HL-60 (cell line): ENCODE measurements at regions not wholly inside any gene's neighbourhood (a gene's known extent, or its start where the extent isn't known, plus 50 kb on each side); places are given as distances from the start of the nearest gene placed in this dataset.

Experiments used
- DNase-seq, 2 experiments: peaks; one replicate each; pipeline ENCODE4 v3.0.0-alpha.2; 2010 to 2020; ENCODE audit warnings: low read depth in 1 of 2, low spot score in 1 of 2
- H3K27ac ChIP-seq: fragments of 250-450 bp; sonication (Bioruptor Pico); replicated peaks from 2 replicates; pipeline ENCODE4 v1.5.1; 2020; ENCODE audit warnings: mild to moderate bottlenecking, moderate library complexity
- H3K27me3 ChIP-seq: fragments of 250-450 bp; sonication (Bioruptor Pico); 2 replicates; pipeline ENCODE4 v1.5.1; 2021; ENCODE audit warnings: mild to moderate bottlenecking, moderate library complexity; ENCODE audit not compliant: insufficient read depth, poor library complexity, severe bottlenecking
- H3K4me3 ChIP-seq: replicated peaks from 2 replicates; pipeline ENCODE4 v1.5.1; 2011; ENCODE audit warnings: mild to moderate bottlenecking, control low read depth, low read length; ENCODE audit not compliant: insufficient read depth
- GABPA ChIP-seq: IDR thresholded peaks from 2 replicates; pipeline ENCODE4 v1.6.1; 2012; ENCODE audit warnings: low read depth
- POLR2AphosphoS5 ChIP-seq: IDR thresholded peaks from 2 replicates; pipeline ENCODE4 v1.6.1; 2012; ENCODE audit warnings: low read depth
- SPI1 ChIP-seq: IDR thresholded peaks from 2 replicates; pipeline ENCODE4 v1.6.1; 2012; ENCODE audit warnings: low read depth, mild to moderate bottlenecking, borderline replicate concordance
- TF ChIP-seq, protein P1 (sequence below): IDR thresholded peaks from one replicate; pipeline ENCODE4 v1.5.1; 2011; ENCODE audit warnings: low read length, control low read depth, inconsistent platforms; ENCODE audit not compliant: insufficient read depth
- TF ChIP-seq, protein P2 (sequence below): IDR thresholded peaks from 2 replicates; pipeline ENCODE4 v1.6.1; 2012; ENCODE audit warnings: low read depth; ENCODE audit not compliant: insufficient replicate concordance

DNA sequence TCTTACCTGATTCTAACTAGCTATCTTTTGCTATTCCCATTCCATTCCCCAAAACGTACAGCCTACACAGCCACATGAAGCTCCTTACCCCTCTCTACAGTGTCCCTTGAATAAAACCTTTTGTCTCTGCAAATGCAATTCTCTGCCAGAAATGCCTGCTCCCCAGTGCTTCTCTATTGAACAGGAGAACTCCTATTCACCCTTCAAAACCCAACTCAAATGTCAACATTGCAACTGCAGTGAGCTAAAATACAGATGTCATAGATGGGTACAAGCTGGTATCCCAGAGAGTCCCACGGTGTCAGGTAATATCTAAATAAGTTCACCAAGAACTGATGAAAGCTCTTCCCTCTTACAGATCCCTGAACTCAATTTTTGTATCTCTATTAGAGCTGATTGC lies 421.7 kb downstream of the INSC start:
- Histone ChIP-seq H3K27ac (no peak overlapping the region), H3K4me3 (no peak overlapping the region)
- TF ChIP-seq, protein P1, sequence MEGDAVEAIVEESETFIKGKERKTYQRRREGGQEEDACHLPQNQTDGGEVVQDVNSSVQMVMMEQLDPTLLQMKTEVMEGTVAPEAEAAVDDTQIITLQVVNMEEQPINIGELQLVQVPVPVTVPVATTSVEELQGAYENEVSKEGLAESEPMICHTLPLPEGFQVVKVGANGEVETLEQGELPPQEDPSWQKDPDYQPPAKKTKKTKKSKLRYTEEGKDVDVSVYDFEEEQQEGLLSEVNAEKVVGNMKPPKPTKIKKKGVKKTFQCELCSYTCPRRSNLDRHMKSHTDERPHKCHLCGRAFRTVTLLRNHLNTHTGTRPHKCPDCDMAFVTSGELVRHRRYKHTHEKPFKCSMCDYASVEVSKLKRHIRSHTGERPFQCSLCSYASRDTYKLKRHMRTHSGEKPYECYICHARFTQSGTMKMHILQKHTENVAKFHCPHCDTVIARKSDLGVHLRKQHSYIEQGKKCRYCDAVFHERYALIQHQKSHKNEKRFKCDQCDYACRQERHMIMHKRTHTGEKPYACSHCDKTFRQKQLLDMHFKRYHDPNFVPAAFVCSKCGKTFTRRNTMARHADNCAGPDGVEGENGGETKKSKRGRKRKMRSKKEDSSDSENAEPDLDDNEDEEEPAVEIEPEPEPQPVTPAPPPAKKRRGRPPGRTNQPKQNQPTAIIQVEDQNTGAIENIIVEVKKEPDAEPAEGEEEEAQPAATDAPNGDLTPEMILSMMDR, result no peak
- TF ChIP-seq, protein P2, sequence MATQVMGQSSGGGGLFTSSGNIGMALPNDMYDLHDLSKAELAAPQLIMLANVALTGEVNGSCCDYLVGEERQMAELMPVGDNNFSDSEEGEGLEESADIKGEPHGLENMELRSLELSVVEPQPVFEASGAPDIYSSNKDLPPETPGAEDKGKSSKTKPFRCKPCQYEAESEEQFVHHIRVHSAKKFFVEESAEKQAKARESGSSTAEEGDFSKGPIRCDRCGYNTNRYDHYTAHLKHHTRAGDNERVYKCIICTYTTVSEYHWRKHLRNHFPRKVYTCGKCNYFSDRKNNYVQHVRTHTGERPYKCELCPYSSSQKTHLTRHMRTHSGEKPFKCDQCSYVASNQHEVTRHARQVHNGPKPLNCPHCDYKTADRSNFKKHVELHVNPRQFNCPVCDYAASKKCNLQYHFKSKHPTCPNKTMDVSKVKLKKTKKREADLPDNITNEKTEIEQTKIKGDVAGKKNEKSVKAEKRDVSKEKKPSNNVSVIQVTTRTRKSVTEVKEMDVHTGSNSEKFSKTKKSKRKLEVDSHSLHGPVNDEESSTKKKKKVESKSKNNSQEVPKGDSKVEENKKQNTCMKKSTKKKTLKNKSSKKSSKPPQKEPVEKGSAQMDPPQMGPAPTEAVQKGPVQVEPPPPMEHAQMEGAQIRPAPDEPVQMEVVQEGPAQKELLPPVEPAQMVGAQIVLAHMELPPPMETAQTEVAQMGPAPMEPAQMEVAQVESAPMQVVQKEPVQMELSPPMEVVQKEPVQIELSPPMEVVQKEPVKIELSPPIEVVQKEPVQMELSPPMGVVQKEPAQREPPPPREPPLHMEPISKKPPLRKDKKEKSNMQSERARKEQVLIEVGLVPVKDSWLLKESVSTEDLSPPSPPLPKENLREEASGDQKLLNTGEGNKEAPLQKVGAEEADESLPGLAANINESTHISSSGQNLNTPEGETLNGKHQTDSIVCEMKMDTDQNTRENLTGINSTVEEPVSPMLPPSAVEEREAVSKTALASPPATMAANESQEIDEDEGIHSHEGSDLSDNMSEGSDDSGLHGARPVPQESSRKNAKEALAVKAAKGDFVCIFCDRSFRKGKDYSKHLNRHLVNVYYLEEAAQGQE, result no peak
- no peak for TF ChIP-seq SPI1
- no peak for TF ChIP-seq GABPA

GRCh38 chr11:15539645-15540044 lies 424.9 kb downstream of the INSC start:
- H3K4me3 ChIP-seq, result no peak overlapping the region
- TF ChIP-seq, protein P2, result no peak
- no peak for TF ChIP-seq SPI1
- no peak for TF ChIP-seq GABPA
- no peak for TF ChIP-seq POLR2AphosphoS5
- TF ChIP-seq, protein P1, result no peak
- DNase-seq, result no peak
- H3K27me3 ChIP-seq, result no peaks in the 10 kb centered on the region
- H3K27ac ChIP-seq, result no peak overlapping the region

More for the DNA sequence above, 421.7 kb downstream of the INSC start:
- H3K27me3 ChIP-seq, result no peaks in the 10 kb centered on the region
- DNase-seq, result no peak

DNA sequence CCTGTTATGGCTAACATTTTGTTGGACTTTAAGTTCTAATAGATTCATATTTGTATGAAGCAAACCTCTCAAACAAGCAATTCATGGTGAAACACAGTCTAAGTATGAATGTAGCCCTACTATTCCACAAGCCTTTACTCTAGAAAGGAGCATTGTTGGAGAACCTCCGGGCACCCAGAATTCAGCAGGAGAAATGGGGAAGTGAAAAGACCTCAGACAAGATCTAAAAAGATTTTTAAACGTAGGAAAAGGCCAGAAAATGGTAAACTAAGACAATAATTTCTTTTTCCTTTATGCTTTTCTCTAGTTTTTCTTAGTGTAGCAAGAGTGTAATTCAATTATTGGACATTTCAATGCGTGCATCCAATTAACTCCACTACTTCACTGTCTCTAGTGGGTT lies 426.4 kb downstream of the INSC start:
- H3K4me3 ChIP-seq, result no peak overlapping the region
- no peak overlapping the region for H3K27ac ChIP-seq
- DNase-seq, result no peak
- TF ChIP-seq POLR2AphosphoS5, result no peak
- peak; percentile 54 for TF ChIP-seq SPI1
- H3K27me3 ChIP-seq, result no peaks in the 10 kb centered on the region

GRCh38 chr11:15544353-15544752 lies 429.6 kb downstream of the INSC start:
- H3K27ac ChIP-seq, result no peak overlapping the region
- DNase-seq, result no peak
- TF ChIP-seq, protein P1, result no peak
- TF ChIP-seq POLR2AphosphoS5, result no peak
- TF ChIP-seq, protein P2, result no peak
- TF ChIP-seq GABPA, result no peak
- TF ChIP-seq SPI1, result no peak

More at GRCh38 chr11:15544353-15544752, 429.6 kb downstream of the INSC start:
- Histone ChIP-seq H3K4me3 (no peak overlapping the region), H3K27me3 (no peaks in the 10 kb centered on the region)
